ENCODE measurements at regions not wholly inside any gene's neighbourhood (a gene's known extent, or its start where the extent isn't known, plus 50 kb on each side); places are given as distances from the start of the nearest gene placed in this dataset.
A peak's percentile ranks its signal among the peaks of the same experiment; 100 is the strongest.

GRCh38 chr7:19408706-19409220, 263.5 kb upstream of the FERD3L start:
- Mint-ChIP-seq H3K9me3 (no peaks in the 10 kb centered on the region), H3K27me3 (no peaks in the 10 kb centered on the region), H3K4me3 (no peak overlapping the region), H3K27ac (no peak overlapping the region), H3K36me3 (ENCODE audit: low read depth) (no peaks in the 10 kb centered on the region), H3K4me1 (peaks cover 11% of the 10 kb centered on the region)
- CTCF ChIA-PET, result no interaction called here
- POLR2A ChIA-PET, result no interaction called here
- no peak for DNase-seq

- POLR2A ChIA-PET, result no interaction called here
- H3K9me3 Mint-ChIP-seq, result no peaks in the 10 kb centered on the region
Measured at GRCh38 chr7:19407270-19407669, 262.0 kb upstream of the FERD3L start.

GRCh38 chr7:19405541-19405940, 260.3 kb upstream of the FERD3L start:
- H3K4me1 Mint-ChIP-seq, result peaks cover 11% of the 10 kb centered on the region
- H3K36me3 Mint-ChIP-seq (ENCODE audit: low read depth), result no peaks in the 10 kb centered on the region
- ChIA-PET POLR2A (no interaction called here), CTCF (no interaction called here)
- H3K4me3 Mint-ChIP-seq, result no peak overlapping the region
- no peak for DNase-seq
- H3K9me3 Mint-ChIP-seq, result no peaks in the 10 kb centered on the region
- no peaks in the 10 kb centered on the region for H3K27me3 Mint-ChIP-seq
- H3K27ac Mint-ChIP-seq, result no peak overlapping the region

More at GRCh38 chr7:19407270-19407669, 262.0 kb upstream of the FERD3L start:
- Mint-ChIP-seq H3K4me1 (peaks cover 11% of the 10 kb centered on the region), H3K27me3 (no peaks in the 10 kb centered on the region), H3K27ac (no peak overlapping the region), H3K4me3 (no peak overlapping the region), H3K36me3 (ENCODE audit: low read depth) (no peaks in the 10 kb centered on the region)
- no peak for DNase-seq
- CTCF ChIA-PET, result no interaction called here

- CTCF ChIA-PET, result no interaction called here
- peak overlapping the region; percentile 25 for H3K27ac Mint-ChIP-seq
- no peak for DNase-seq
- no peaks in the 10 kb centered on the region for H3K27me3 Mint-ChIP-seq
- POLR2A ChIA-PET, result no interaction called here
- H3K9me3 Mint-ChIP-seq, result no peaks in the 10 kb centered on the region
- H3K36me3 Mint-ChIP-seq (ENCODE audit: low read depth), result no peaks in the 10 kb centered on the region
- H3K4me1 Mint-ChIP-seq, result peaks cover 11% of the 10 kb centered on the region
- no peak overlapping the region for H3K4me3 Mint-ChIP-seq
Measured at GRCh38 chr7:19404912-19405329, 259.7 kb upstream of the FERD3L start.

- H3K36me3 Mint-ChIP-seq (ENCODE audit: low read depth), result no peaks in the 10 kb centered on the region
Measured at GRCh38 chr7:19403691-19404090, 258.5 kb upstream of the FERD3L start.

GRCh38 chr7:19401461-19401860, 256.2 kb upstream of the FERD3L start:
- peaks cover 14% of the 10 kb centered on the region for H3K4me1 Mint-ChIP-seq
- CTCF ChIA-PET, result no interaction called here
- no peak overlapping the region for H3K27ac Mint-ChIP-seq
- POLR2A ChIA-PET, result no interaction called here
- H3K4me3 Mint-ChIP-seq, result no peak overlapping the region
- H3K9me3 Mint-ChIP-seq, result no peaks in the 10 kb centered on the region
- no peaks in the 10 kb centered on the region for H3K36me3 Mint-ChIP-seq (ENCODE audit: low read depth)
- no peak for DNase-seq
- no peaks in the 10 kb centered on the region for H3K27me3 Mint-ChIP-seq

More at GRCh38 chr7:19403691-19404090, 258.5 kb upstream of the FERD3L start:
- Mint-ChIP-seq H3K4me1 (peaks cover 11% of the 10 kb centered on the region), H3K27ac (no peak overlapping the region), H3K9me3 (no peaks in the 10 kb centered on the region), H3K27me3 (no peaks in the 10 kb centered on the region), H3K4me3 (no peak overlapping the region)
- CTCF ChIA-PET, result no interaction called here
- no peak for DNase-seq
- POLR2A ChIA-PET, result no interaction called here

- Mint-ChIP-seq H3K4me1 (peaks cover 13% of the 10 kb centered on the region), H3K4me3 (no peak overlapping the region), H3K27me3 (no peaks in the 10 kb centered on the region), H3K27ac (no peak overlapping the region), H3K9me3 (no peaks in the 10 kb centered on the region), H3K36me3 (ENCODE audit: low read depth) (no peaks in the 10 kb centered on the region)
- CTCF ChIA-PET, result no interaction called here
- DNase-seq, result no peak
- POLR2A ChIA-PET, result no interaction called here
Measured at GRCh38 chr7:19400758-19401254, 255.6 kb upstream of the FERD3L start.

GRCh38 chr7:19397911-19398310, 252.7 kb upstream of the FERD3L start:
- CTCF ChIA-PET, result no interaction called here
- Mint-ChIP-seq H3K9me3 (no peaks in the 10 kb centered on the region), H3K27me3 (no peaks in the 10 kb centered on the region), H3K36me3 (ENCODE audit: low read depth) (no peaks in the 10 kb centered on the region), H3K4me3 (no peak overlapping the region), H3K4me1 (peaks cover 3% of the 10 kb centered on the region), H3K27ac (no peak overlapping the region)
- DNase-seq, result no peak
- POLR2A ChIA-PET, result no interaction called here

GRCh38 chr7:19392246-19392645, 247.0 kb upstream of the FERD3L start:
- ChIA-PET CTCF (no interaction called here), POLR2A (no interaction called here)
- no peak overlapping the region for H3K4me3 Mint-ChIP-seq
- no peaks in the 10 kb centered on the region for H3K36me3 Mint-ChIP-seq (ENCODE audit: low read depth)
- H3K4me1 Mint-ChIP-seq, result no peaks in the 10 kb centered on the region
- no peaks in the 10 kb centered on the region for H3K9me3 Mint-ChIP-seq
- H3K27me3 Mint-ChIP-seq, result no peaks in the 10 kb centered on the region
- H3K27ac Mint-ChIP-seq, result no peak overlapping the region
- DNase-seq, result no peak

- POLR2A ChIA-PET, result no interaction called here
- Mint-ChIP-seq H3K27ac (no peak overlapping the region), H3K9me3 (no peaks in the 10 kb centered on the region), H3K27me3 (no peaks in the 10 kb centered on the region), H3K4me1 (no peaks in the 10 kb centered on the region), H3K36me3 (ENCODE audit: low read depth) (no peaks in the 10 kb centered on the region), H3K4me3 (no peak overlapping the region)
- DNase-seq, result no peak
- CTCF ChIA-PET, result interaction anchor here (0.6 kb wide), 1 partner anchor 931 kb away, joined by 3 read pairs; no protein-coding TSS in a partner anchor
Measured at GRCh38 chr7:19390795-19391194, 245.6 kb upstream of the FERD3L start.

- CTCF ChIA-PET, result no interaction called here
- no peaks in the 10 kb centered on the region for H3K36me3 Mint-ChIP-seq (ENCODE audit: low read depth)
- POLR2A ChIA-PET, result no interaction called here
- no peaks in the 10 kb centered on the region for H3K27me3 Mint-ChIP-seq
- H3K27ac Mint-ChIP-seq, result no peak overlapping the region
- H3K9me3 Mint-ChIP-seq, result no peaks in the 10 kb centered on the region
- no peaks in the 10 kb centered on the region for H3K4me1 Mint-ChIP-seq
- no peak overlapping the region for H3K4me3 Mint-ChIP-seq
- DNase-seq, result no peak
Measured at GRCh38 chr7:19381321-19381720, 236.1 kb upstream of the FERD3L start.

- Mint-ChIP-seq H3K27ac (no peak overlapping the region), H3K4me1 (no peaks in the 10 kb centered on the region), H3K36me3 (ENCODE audit: low read depth) (no peaks in the 10 kb centered on the region), H3K9me3 (no peaks in the 10 kb centered on the region), H3K4me3 (no peak overlapping the region), H3K27me3 (no peaks in the 10 kb centered on the region)
- POLR2A ChIA-PET, result no interaction called here
- no peak for DNase-seq
- CTCF ChIA-PET, result no interaction called here
Measured at GRCh38 chr7:19378345-19378714, 233.1 kb upstream of the FERD3L start.

GRCh38 chr7:19377611-19378344, 232.6 kb upstream of the FERD3L start:
- no peaks in the 10 kb centered on the region for H3K27me3 Mint-ChIP-seq
- H3K36me3 Mint-ChIP-seq (ENCODE audit: low read depth), result no peaks in the 10 kb centered on the region
- POLR2A ChIA-PET, result no interaction called here
- H3K4me3 Mint-ChIP-seq, result no peak overlapping the region
- CTCF ChIA-PET, result no interaction called here
- no peaks in the 10 kb centered on the region for H3K4me1 Mint-ChIP-seq
- no peak overlapping the region for H3K27ac Mint-ChIP-seq
- H3K9me3 Mint-ChIP-seq, result no peaks in the 10 kb centered on the region
- no peak for DNase-seq

- H3K27ac Mint-ChIP-seq, result no peak overlapping the region
- ChIA-PET CTCF (no interaction called here), POLR2A (no interaction called here)
- H3K27me3 Mint-ChIP-seq, result no peaks in the 10 kb centered on the region
- no peak for DNase-seq
- no peaks in the 10 kb centered on the region for H3K36me3 Mint-ChIP-seq (ENCODE audit: low read depth)
- no peaks in the 10 kb centered on the region for H3K4me1 Mint-ChIP-seq
- no peak overlapping the region for H3K4me3 Mint-ChIP-seq
- H3K9me3 Mint-ChIP-seq, result no peaks in the 10 kb centered on the region
Measured at GRCh38 chr7:19376538-19376937, 231.3 kb upstream of the FERD3L start.

All from activated CD4-positive, alpha-beta T cell treated with anti-CD3 and anti-CD28 coated beads, Interleukin-2, amount 10 ng/mL, durations not matched to agents 7 days and 5 days (primary cell).